IMR-90 (cell line): ENCODE measurements at regions not wholly inside any gene's neighbourhood (a gene's known extent, or its start where the extent isn't known, plus 50 kb on each side); places are given as distances from the start of the nearest gene placed in this dataset.

Experiments used
- CEBPB ChIP-seq: IDR thresholded peaks from 2 replicates; pipeline ENCODE4 v1.6.1; 2012; ENCODE audit warnings: low read depth, low read length, improper control_type of control experiment
- CHD1 ChIP-seq: IDR thresholded peaks from 2 replicates; pipeline ENCODE4 v1.6.1; 2012; ENCODE audit warnings: low read depth, low read length, improper control_type of control experiment
- CTCF ChIP-seq: conservative IDR thresholded peaks from 2 replicates; pipeline ENCODE4 v1.5.1; 2012; ENCODE audit warnings: mild to moderate bottlenecking, low read depth, low read length, improper control_type of control experiment
- ELK1 ChIP-seq: fragments of 150-350 bp; IDR thresholded peaks from 2 replicates; pipeline ENCODE4 v1.6.1; 2016; ENCODE audit warnings: low read depth, mild to moderate bottlenecking, low read length, moderate library complexity, borderline replicate concordance
- FOS ChIP-seq: fragments of 150-350 bp; IDR thresholded peaks from 2 replicates; pipeline ENCODE4 v1.6.1; 2016; ENCODE audit warnings: low read depth, low read length
- MAZ ChIP-seq: IDR thresholded peaks from 2 replicates; pipeline ENCODE4 v1.6.1; 2012; ENCODE audit warnings: low read depth, mild to moderate bottlenecking, low read length, improper control_type of control experiment, moderate library complexity, borderline replicate concordance
- MXI1 ChIP-seq: IDR thresholded peaks from 2 replicates; pipeline ENCODE4 v1.6.1; 2012; ENCODE audit warnings: low read depth, mild to moderate bottlenecking, low read length, moderate library complexity, borderline replicate concordance
- NFE2L2 ChIP-seq: fragments of 150-350 bp; IDR thresholded peaks from 2 replicates; pipeline ENCODE4 v1.6.1; 2016; ENCODE audit warnings: low read depth, mild to moderate bottlenecking, low read length
- POLR2A ChIP-seq: IDR thresholded peaks from 2 replicates; pipeline ENCODE4 v1.6.1; 2012; ENCODE audit warnings: mild to moderate bottlenecking, low read depth, low read length
- RAD21 ChIP-seq: IDR thresholded peaks from 2 replicates; pipeline ENCODE4 v1.6.1; 2012; ENCODE audit warnings: low read length, improper control_type of control experiment
- RCOR1 ChIP-seq: IDR thresholded peaks from 2 replicates; pipeline ENCODE4 v1.6.1; 2012; ENCODE audit warnings: mild to moderate bottlenecking, low read length, improper control_type of control experiment; ENCODE audit not compliant: insufficient replicate concordance
- RFX5 ChIP-seq: IDR thresholded peaks from 2 replicates; pipeline ENCODE4 v1.8.0; 2012; ENCODE audit warnings: low read depth, mild to moderate bottlenecking, low read length, moderate library complexity
- SMC3 ChIP-seq: fragments of 150-350 bp; IDR thresholded peaks from 2 replicates; pipeline ENCODE4 v1.6.1; 2016; ENCODE audit warnings: low read depth, mild to moderate bottlenecking, antibody characterized with exemption, low read length, moderate library complexity
- USF2 ChIP-seq: fragments of 150-350 bp; IDR thresholded peaks from 2 replicates; pipeline ENCODE4 v1.6.1; 2017; ENCODE audit warnings: mild to moderate bottlenecking, antibody characterized with exemption, low read length, low read depth

- TF ChIP-seq CTCF: no peak
- TF ChIP-seq CEBPB: no peak
- TF ChIP-seq POLR2A: no peak
- TF ChIP-seq USF2: no peak
- no peak for TF ChIP-seq ELK1
- no peak for TF ChIP-seq FOS
- TF ChIP-seq RFX5: no peak
- TF ChIP-seq MXI1: no peak
- TF ChIP-seq CHD1: no peak
- TF ChIP-seq SMC3: no peak
- TF ChIP-seq MAZ: no peak
- TF ChIP-seq RAD21: no peak
- no peak for TF ChIP-seq NFE2L2
- TF ChIP-seq RCOR1: no peak
Observed at GRCh38 chr5:165607026-165607425, 2101.6 kb downstream of the MAT2B start.
